ENCODE measurements at regions not wholly inside any gene's neighbourhood (a gene's known extent, or its start where the extent isn't known, plus 50 kb on each side); places are given as distances from the start of the nearest gene placed in this dataset.

GRCh38 chr21:41620982-41621381, 113.0 kb upstream of the TMPRSS2 start:
- DNase-seq (ENCODE audit: low read depth), result no peak
- no peak for TF ChIP-seq CTCF (conservative IDR thresholded peaks at IDR 0.05; ENCODE audit: low read depth, low read length)
- H3K4me3 ChIP-seq (ENCODE audit: low read depth, low read length), result no peak overlapping the region

GRCh38 chr21:41620541-41620940, 112.6 kb upstream of the TMPRSS2 start:
- TF ChIP-seq CTCF (conservative IDR thresholded peaks at IDR 0.05; ENCODE audit: low read depth, low read length), result no peak
- no peak for DNase-seq (ENCODE audit: low read depth)
- no peak overlapping the region for H3K4me3 ChIP-seq (ENCODE audit: low read depth, low read length)

- TF ChIP-seq CTCF (conservative IDR thresholded peaks at IDR 0.05; ENCODE audit: low read depth, low read length), result no peak
- H3K4me3 ChIP-seq (ENCODE audit: low read depth, low read length), result no peak overlapping the region
- DNase-seq (ENCODE audit: low read depth), result no peak
Observed at GRCh38 chr21:41616031-41616591, 108.2 kb upstream of the TMPRSS2 start.

GRCh38 chr21:41615613-41616012, 107.7 kb upstream of the TMPRSS2 start:
- H3K4me3 ChIP-seq (ENCODE audit: low read depth, low read length), result no peak overlapping the region
- DNase-seq (ENCODE audit: low read depth), result no peak
- TF ChIP-seq CTCF (conservative IDR thresholded peaks at IDR 0.05; ENCODE audit: low read depth, low read length), result no peak

GRCh38 chr21:41614511-41614910, 106.6 kb upstream of the TMPRSS2 start:
- no peak for DNase-seq (ENCODE audit: low read depth)
- TF ChIP-seq CTCF (conservative IDR thresholded peaks at IDR 0.05; ENCODE audit: low read depth, low read length), result no peak

GRCh38 chr21:41613533-41613909, 105.6 kb upstream of the TMPRSS2 start:
- no peak overlapping the region for H3K4me3 ChIP-seq (ENCODE audit: low read depth, low read length)
- DNase-seq (ENCODE audit: low read depth), result no peak
- no peak for TF ChIP-seq CTCF (conservative IDR thresholded peaks at IDR 0.05; ENCODE audit: low read depth, low read length)

More at GRCh38 chr21:41614511-41614910, 106.6 kb upstream of the TMPRSS2 start:
- no peak overlapping the region for H3K4me3 ChIP-seq (ENCODE audit: low read depth, low read length)
